ENCODE measurements at regions not wholly inside any gene's neighbourhood (a gene's known extent, or its start where the extent isn't known, plus 50 kb on each side); places are given as distances from the start of the nearest gene placed in this dataset.

- Histone ChIP-seq H2AFZ (ENCODE audit: low read depth, low read length) (no peak overlapping the region), H3K36me3 (ENCODE audit: insufficient read depth, low read length) (no peaks in the 10 kb centered on the region), H3K9me3 (ENCODE audit: insufficient read depth, low read depth, low read length) (no peaks in the 10 kb centered on the region), H3K9ac (ENCODE audit: low read length) (no peak overlapping the region), H3K27me3 (ENCODE audit: insufficient read depth, low read length) (no peaks in the 10 kb centered on the region), H3K4me1 (ENCODE audit: insufficient read depth, low read length) (no peaks in the 10 kb centered on the region), H3K4me2 (ENCODE audit: low read length) (no peak overlapping the region), H3K4me3 (ENCODE audit: insufficient read depth, low read depth, low read length) (no peak overlapping the region), H4K20me1 (ENCODE audit: insufficient read depth, low read length) (no peaks in the 10 kb centered on the region), H3K27ac (ENCODE audit: low read depth, low read length) (no peak overlapping the region), H3K79me2 (ENCODE audit: insufficient read depth, low read length) (no peaks in the 10 kb centered on the region)
- FAIRE-seq (no peak), DNase-seq (ENCODE audit: low read depth) (no peak)
- H3K27ac Mint-ChIP-seq (ENCODE audit: unreplicated experiment) = no peak overlapping the region
- TF ChIP-seq, protein P1, sequence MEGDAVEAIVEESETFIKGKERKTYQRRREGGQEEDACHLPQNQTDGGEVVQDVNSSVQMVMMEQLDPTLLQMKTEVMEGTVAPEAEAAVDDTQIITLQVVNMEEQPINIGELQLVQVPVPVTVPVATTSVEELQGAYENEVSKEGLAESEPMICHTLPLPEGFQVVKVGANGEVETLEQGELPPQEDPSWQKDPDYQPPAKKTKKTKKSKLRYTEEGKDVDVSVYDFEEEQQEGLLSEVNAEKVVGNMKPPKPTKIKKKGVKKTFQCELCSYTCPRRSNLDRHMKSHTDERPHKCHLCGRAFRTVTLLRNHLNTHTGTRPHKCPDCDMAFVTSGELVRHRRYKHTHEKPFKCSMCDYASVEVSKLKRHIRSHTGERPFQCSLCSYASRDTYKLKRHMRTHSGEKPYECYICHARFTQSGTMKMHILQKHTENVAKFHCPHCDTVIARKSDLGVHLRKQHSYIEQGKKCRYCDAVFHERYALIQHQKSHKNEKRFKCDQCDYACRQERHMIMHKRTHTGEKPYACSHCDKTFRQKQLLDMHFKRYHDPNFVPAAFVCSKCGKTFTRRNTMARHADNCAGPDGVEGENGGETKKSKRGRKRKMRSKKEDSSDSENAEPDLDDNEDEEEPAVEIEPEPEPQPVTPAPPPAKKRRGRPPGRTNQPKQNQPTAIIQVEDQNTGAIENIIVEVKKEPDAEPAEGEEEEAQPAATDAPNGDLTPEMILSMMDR (IDR thresholded peaks at IDR 0.05; ENCODE audit: insufficient read depth, low read depth, low read length) = no peak
- TF ChIP-seq EZH2 (IDR thresholded peaks at IDR 0.05; ENCODE audit: insufficient read depth, low read length) = no peak
- no peaks in the 10 kb centered on the region for H3K27me3 Mint-ChIP-seq (ENCODE audit: low read depth, unreplicated experiment)
- no peaks in the 10 kb centered on the region for H3K36me3 Mint-ChIP-seq (ENCODE audit: low read depth, unreplicated experiment)
- H3K4me3 Mint-ChIP-seq (ENCODE audit: unreplicated experiment) = no peak overlapping the region
- H3K9me3 Mint-ChIP-seq (ENCODE audit: unreplicated experiment) = no peaks in the 10 kb centered on the region
- no peaks in the 10 kb centered on the region for H3K4me1 Mint-ChIP-seq (ENCODE audit: low read depth, unreplicated experiment)
Observed at GRCh38 chr2:122535960-122536505, 780.6 kb downstream of the TSN start.

DNA sequence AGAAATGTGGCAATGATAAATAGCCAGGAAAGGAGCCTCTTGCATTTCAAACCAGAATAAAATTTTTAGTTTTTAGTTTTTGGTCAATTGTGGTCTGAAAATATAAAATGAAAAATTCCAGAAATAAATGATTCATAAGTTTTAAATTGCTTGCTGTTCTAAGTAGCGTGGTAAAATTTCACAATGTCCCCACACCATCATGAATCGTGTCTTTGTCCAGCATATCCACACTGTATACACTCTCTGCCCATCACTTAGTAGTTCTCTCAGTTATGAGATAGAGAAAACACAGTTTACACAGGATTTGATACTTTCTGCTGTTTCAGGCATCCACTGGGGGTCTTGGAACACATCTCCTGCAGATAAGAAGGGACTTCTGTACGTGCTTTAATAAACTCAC lies 783.9 kb downstream of the TSN start:
- H3K36me3 Mint-ChIP-seq (ENCODE audit: low read depth, unreplicated experiment) = no peaks in the 10 kb centered on the region
- no peaks in the 10 kb centered on the region for H3K27me3 Mint-ChIP-seq (ENCODE audit: low read depth, unreplicated experiment)
- Histone ChIP-seq H3K9ac (ENCODE audit: low read length) (no peak overlapping the region), H3K4me3 (ENCODE audit: insufficient read depth, low read depth, low read length) (no peak overlapping the region), H3K27me3 (ENCODE audit: insufficient read depth, low read length) (no peaks in the 10 kb centered on the region), H3K27ac (ENCODE audit: low read depth, low read length) (no peak overlapping the region), H3K36me3 (ENCODE audit: insufficient read depth, low read length) (no peaks in the 10 kb centered on the region), H4K20me1 (ENCODE audit: insufficient read depth, low read length) (no peaks in the 10 kb centered on the region), H3K4me1 (ENCODE audit: insufficient read depth, low read length) (no peaks in the 10 kb centered on the region), H2AFZ (ENCODE audit: low read depth, low read length) (no peak overlapping the region), H3K79me2 (ENCODE audit: insufficient read depth, low read length) (no peaks in the 10 kb centered on the region), H3K9me3 (ENCODE audit: insufficient read depth, low read depth, low read length) (no peaks in the 10 kb centered on the region), H3K4me2 (ENCODE audit: low read length) (no peak overlapping the region)
- no peak overlapping the region for H3K4me3 Mint-ChIP-seq (ENCODE audit: unreplicated experiment)
- DNase-seq (ENCODE audit: low read depth) (no peak), FAIRE-seq (no peak)
- no peak overlapping the region for H3K27ac Mint-ChIP-seq (ENCODE audit: unreplicated experiment)
- H3K4me1 Mint-ChIP-seq (ENCODE audit: low read depth, unreplicated experiment) = no peaks in the 10 kb centered on the region
- TF ChIP-seq, protein P1 (IDR thresholded peaks at IDR 0.05; ENCODE audit: insufficient read depth, low read depth, low read length) = no peak
- TF ChIP-seq EZH2 (IDR thresholded peaks at IDR 0.05; ENCODE audit: insufficient read depth, low read length) = no peak
- no peaks in the 10 kb centered on the region for H3K9me3 Mint-ChIP-seq (ENCODE audit: unreplicated experiment)

DNA sequence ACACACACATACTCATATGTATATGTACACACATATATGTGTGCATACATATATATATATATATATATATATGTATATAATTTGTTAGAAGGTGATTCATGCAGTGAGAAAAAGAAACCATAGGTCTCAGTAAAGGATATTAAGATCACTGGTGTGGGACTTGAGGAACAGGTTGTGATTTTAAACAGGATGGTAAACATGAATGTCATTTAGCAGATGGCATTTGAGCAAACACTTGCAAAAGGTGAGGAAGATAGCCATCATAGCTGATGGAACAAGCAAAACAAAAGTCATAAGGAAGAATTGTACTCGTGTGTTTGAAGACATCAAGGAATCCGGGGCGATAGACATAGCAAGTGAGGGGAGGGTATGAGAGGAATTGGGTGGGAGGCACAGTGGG lies 784.5 kb downstream of the TSN start:
- no peaks in the 10 kb centered on the region for H3K27me3 ChIP-seq (ENCODE audit: insufficient read depth, low read length)
- no peak overlapping the region for H3K27ac Mint-ChIP-seq (ENCODE audit: unreplicated experiment)
- H3K27ac ChIP-seq (ENCODE audit: low read depth, low read length) = no peak overlapping the region

More for the DNA sequence above, 784.5 kb downstream of the TSN start:
- Mint-ChIP-seq H3K9me3 (ENCODE audit: unreplicated experiment) (no peaks in the 10 kb centered on the region), H3K4me1 (ENCODE audit: low read depth, unreplicated experiment) (no peaks in the 10 kb centered on the region), H3K4me3 (ENCODE audit: unreplicated experiment) (no peak overlapping the region), H3K27me3 (ENCODE audit: low read depth, unreplicated experiment) (no peaks in the 10 kb centered on the region), H3K36me3 (ENCODE audit: low read depth, unreplicated experiment) (no peaks in the 10 kb centered on the region)
- Histone ChIP-seq H3K9me3 (ENCODE audit: insufficient read depth, low read depth, low read length) (no peaks in the 10 kb centered on the region), H3K79me2 (ENCODE audit: insufficient read depth, low read length) (no peaks in the 10 kb centered on the region), H2AFZ (ENCODE audit: low read depth, low read length) (no peak overlapping the region), H3K4me1 (ENCODE audit: insufficient read depth, low read length) (no peaks in the 10 kb centered on the region), H3K36me3 (ENCODE audit: insufficient read depth, low read length) (no peaks in the 10 kb centered on the region), H3K9ac (ENCODE audit: low read length) (no peak overlapping the region), H3K4me2 (ENCODE audit: low read length) (no peak overlapping the region), H3K4me3 (ENCODE audit: insufficient read depth, low read depth, low read length) (no peak overlapping the region), H4K20me1 (ENCODE audit: insufficient read depth, low read length) (no peaks in the 10 kb centered on the region)
- DNase-seq (ENCODE audit: low read depth) = no peak
- TF ChIP-seq EZH2 (IDR thresholded peaks at IDR 0.05; ENCODE audit: insufficient read depth, low read length) = no peak
- TF ChIP-seq, protein P1 (IDR thresholded peaks at IDR 0.05; ENCODE audit: insufficient read depth, low read depth, low read length) = no peak
- FAIRE-seq = no peak
